H1 (cell line): ENCODE measurements at regions not wholly inside any gene's neighbourhood (a gene's known extent, or its start where the extent isn't known, plus 50 kb on each side); places are given as distances from the start of the nearest gene placed in this dataset.

Experiments used
- ATF3 ChIP-seq: IDR thresholded peaks from 2 replicates; pipeline ENCODE4 v1.6.1; 2011; ENCODE audit warnings: low read depth, mild to moderate bottlenecking, low read length; ENCODE audit not compliant: insufficient read depth
- BRCA1 ChIP-seq: IDR thresholded peaks from 2 replicates; pipeline ENCODE4 v1.6.1; 2012; ENCODE audit warnings: low read depth, low read length, improper control_type of control experiment
- CEBPB ChIP-seq: IDR thresholded peaks from 2 replicates; pipeline ENCODE4 v1.6.1; 2012; ENCODE audit warnings: low read depth, low read length
- EP300 ChIP-seq, 2 experiments: IDR thresholded peaks; 1 replicate in 1 of 2; 2 replicates in 1 of 2; pipeline ENCODE4 v1.6.1; 2011 to 2012; ENCODE audit warnings: low read depth in 2 of 2, low read length in 2 of 2, mild to moderate bottlenecking in 2 of 2, borderline replicate concordance in 1 of 2, inconsistent platforms in 1 of 2, moderate library complexity in 1 of 2
- EZH2 ChIP-seq: fragments of 200-600 bp; sonication (generic); IDR thresholded peaks from 2 replicates; pipeline ENCODE4 v1.7.1; 2012; ENCODE audit warnings: low read depth, mild to moderate bottlenecking, moderate library complexity, low read length, inconsistent platforms; ENCODE audit not compliant: severe bottlenecking
- JUND ChIP-seq: IDR thresholded peaks from 2 replicates; pipeline ENCODE4 v1.6.1; 2011; ENCODE audit warnings: mild to moderate bottlenecking, improper control_type of control experiment, low read length
- KDM1A ChIP-seq: fragments of 200-600, 300-600 bp; sonication (generic); IDR thresholded peaks from 2 replicates; pipeline ENCODE4 v1.7.1; 2016; ENCODE audit warnings: mild to moderate bottlenecking, low read length, borderline replicate concordance
- NRF1 ChIP-seq: IDR thresholded peaks from 2 replicates; pipeline ENCODE4 v1.6.1; 2011; ENCODE audit warnings: mild to moderate bottlenecking, low read depth, low read length, improper control_type of control experiment
- POLR2A ChIP-seq, 2 experiments: IDR thresholded peaks; 1 replicate in 1 of 2; 2 replicates in 1 of 2; pipeline ENCODE4 v1.6.1; 2011; ENCODE audit warnings: low read depth in 2 of 2, low read length in 2 of 2, mild to moderate bottlenecking in 2 of 2; ENCODE audit errors: control extremely low read depth in 1 of 2
- POLR2AphosphoS5 ChIP-seq: IDR thresholded peaks from 2 replicates; pipeline ENCODE4 v1.6.1; 2011; ENCODE audit warnings: low read depth, low read length
- RNF2 ChIP-seq: fragments of 200-900, 300-1000 bp; sonication (generic); IDR thresholded peaks from 2 replicates; pipeline ENCODE4 v1.7.1; 2016; ENCODE audit warnings: borderline replicate concordance, low read depth, mild to moderate bottlenecking, antibody characterized with exemption, low read length; ENCODE audit not compliant: poor library complexity, severe bottlenecking; ENCODE audit errors: missing control alignments
- TEAD4 ChIP-seq: IDR thresholded peaks from 2 replicates; pipeline ENCODE4 v1.6.1; 2012; ENCODE audit warnings: low read depth, low read length, inconsistent platforms, mixed read lengths
- TF ChIP-seq, protein P1 (sequence below), 3 experiments: IDR thresholded peaks; 1 replicate in 2 of 3; 2 replicates in 1 of 3; pipeline versions ENCODE4 v1.5.1 to v1.6.1; 2011; ENCODE audit warnings: low read length in 3 of 3, mild to moderate bottlenecking in 3 of 3, inconsistent platforms in 2 of 3, low read depth in 1 of 3, moderate library complexity in 1 of 3; ENCODE audit not compliant: insufficient read depth in 1 of 3; ENCODE audit errors: control extremely low read depth in 1 of 3
- TF ChIP-seq, protein P2 (sequence below): IDR thresholded peaks from 2 replicates; pipeline ENCODE4 v1.6.1; 2012; ENCODE audit warnings: inconsistent platforms

DNA sequence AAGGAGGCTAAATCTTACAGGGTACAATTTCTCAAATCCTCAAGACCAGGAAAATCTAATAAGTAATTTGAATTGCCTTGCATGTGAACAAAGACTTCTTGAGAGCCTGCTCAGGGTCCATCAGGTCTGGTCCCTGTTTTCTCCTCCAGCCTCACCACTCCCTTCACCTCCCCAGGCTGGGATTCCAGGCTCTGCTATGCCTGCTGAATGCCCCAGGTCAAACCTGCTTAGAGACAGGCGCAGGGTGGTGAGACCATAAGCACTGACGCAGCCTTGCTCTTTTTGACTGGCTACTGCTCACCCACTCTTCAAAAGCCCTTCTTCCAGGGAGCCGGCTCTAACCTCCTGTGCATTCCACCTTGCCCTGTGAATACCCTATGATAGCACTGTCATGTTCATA is 356.4 kb upstream of the ACVR2A start:
- no peak for TF ChIP-seq EZH2
- TF ChIP-seq, protein P1, sequence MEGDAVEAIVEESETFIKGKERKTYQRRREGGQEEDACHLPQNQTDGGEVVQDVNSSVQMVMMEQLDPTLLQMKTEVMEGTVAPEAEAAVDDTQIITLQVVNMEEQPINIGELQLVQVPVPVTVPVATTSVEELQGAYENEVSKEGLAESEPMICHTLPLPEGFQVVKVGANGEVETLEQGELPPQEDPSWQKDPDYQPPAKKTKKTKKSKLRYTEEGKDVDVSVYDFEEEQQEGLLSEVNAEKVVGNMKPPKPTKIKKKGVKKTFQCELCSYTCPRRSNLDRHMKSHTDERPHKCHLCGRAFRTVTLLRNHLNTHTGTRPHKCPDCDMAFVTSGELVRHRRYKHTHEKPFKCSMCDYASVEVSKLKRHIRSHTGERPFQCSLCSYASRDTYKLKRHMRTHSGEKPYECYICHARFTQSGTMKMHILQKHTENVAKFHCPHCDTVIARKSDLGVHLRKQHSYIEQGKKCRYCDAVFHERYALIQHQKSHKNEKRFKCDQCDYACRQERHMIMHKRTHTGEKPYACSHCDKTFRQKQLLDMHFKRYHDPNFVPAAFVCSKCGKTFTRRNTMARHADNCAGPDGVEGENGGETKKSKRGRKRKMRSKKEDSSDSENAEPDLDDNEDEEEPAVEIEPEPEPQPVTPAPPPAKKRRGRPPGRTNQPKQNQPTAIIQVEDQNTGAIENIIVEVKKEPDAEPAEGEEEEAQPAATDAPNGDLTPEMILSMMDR (IDR thresholded peaks at IDR 0.05; ENCODE audit: control extremely low read depth in 1 of 3, insufficient read depth in 1 of 3, low read depth in 1 of 3, low read length in 3 of 3), result no peak
- TF ChIP-seq JUND, result no peak
- no peak for TF ChIP-seq CEBPB
- TF ChIP-seq KDM1A, result no peak
- TF ChIP-seq POLR2A (IDR thresholded peaks at IDR 0.05; ENCODE audit: control extremely low read depth in 1 of 2, low read depth in 2 of 2, low read length in 2 of 2), result no peak
- no peak for TF ChIP-seq BRCA1
- TF ChIP-seq, protein P2, sequence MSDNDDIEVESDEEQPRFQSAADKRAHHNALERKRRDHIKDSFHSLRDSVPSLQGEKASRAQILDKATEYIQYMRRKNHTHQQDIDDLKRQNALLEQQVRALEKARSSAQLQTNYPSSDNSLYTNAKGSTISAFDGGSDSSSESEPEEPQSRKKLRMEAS, result no peak
- TF ChIP-seq POLR2AphosphoS5, result no peak
- TF ChIP-seq EP300 (IDR thresholded peaks at IDR 0.05; ENCODE audit: borderline replicate concordance in 1 of 2, low read depth in 2 of 2, low read length in 2 of 2), result no peak
- no peak for TF ChIP-seq NRF1
- TF ChIP-seq RNF2, result no peak
- TF ChIP-seq TEAD4, result no peak
- TF ChIP-seq ATF3, result no peak
